K562 (cell line): ENCODE measurements at regions not wholly inside any gene's neighbourhood (a gene's known extent, or its start where the extent isn't known, plus 50 kb on each side); places are given as distances from the start of the nearest gene placed in this dataset.

ENCODE experiments used
- DPF2 ChIP-seq: fragments of 450-650 bp; IDR thresholded peaks from 2 replicates; pipeline ENCODE4 v1.6.1; 2016
- EZH2 ChIP-seq: IDR thresholded peaks from 2 replicates; pipeline ENCODE4 v1.6.1; 2012; ENCODE audit warnings: low read depth, mild to moderate bottlenecking, inconsistent platforms, low read length, borderline replicate concordance
- FOXP1 ChIP-seq: sonication (generic); formaldehyde crosslinking; IDR thresholded peaks from 2 replicates; pipeline ENCODE4 v1.8.0; 2022; ENCODE audit warnings: mild to moderate bottlenecking, missing genetic modification reagents
- MAFK ChIP-seq: IDR thresholded peaks from 2 replicates; pipeline ENCODE4 v1.6.1; 2011; ENCODE audit warnings: low read length, improper control_type of control experiment
- NFATC3 ChIP-seq: fragments of 450-650 bp; IDR thresholded peaks from 2 replicates; pipeline ENCODE4 v1.6.1; 2017; ENCODE audit warnings: mild to moderate bottlenecking
- POLR2A ChIP-seq: fragments of 450-650 bp; conservative IDR thresholded peaks from 2 replicates; pipeline ENCODE4 v1.6.1; 2016
- SMAD1 ChIP-seq: fragments of 150-350 bp; IDR thresholded peaks from 2 replicates; pipeline ENCODE4 v1.6.1; 2014; ENCODE audit warnings: low read length, low read depth; ENCODE audit not compliant: partially characterized antibody
- TEAD4 ChIP-seq, 2 experiments: sonication (generic) in 1 of 2; formaldehyde crosslinking in 1 of 2; IDR thresholded peaks; 2 replicates each; pipeline versions ENCODE4 v1.6.1 to v1.8.0; 2012 to 2022; ENCODE audit warnings: borderline replicate concordance in 1 of 2, inconsistent platforms in 1 of 2, low read length in 1 of 2, mild to moderate bottlenecking in 1 of 2, missing genetic modification reagents in 1 of 2
- ZNF274 ChIP-seq: IDR thresholded peaks from 2 replicates; pipeline ENCODE4 v1.6.1; 2011; ENCODE audit warnings: low read depth, mild to moderate bottlenecking, low read length, moderate library complexity, borderline replicate concordance
- TF ChIP-seq, protein P1 (sequence below), 3 experiments: IDR thresholded peaks in 2 of 3; conservative IDR thresholded peaks in 1 of 3; 2 replicates each; pipeline ENCODE4 v1.5.1; 2011 to 2012; ENCODE audit warnings: low read length in 3 of 3, mild to moderate bottlenecking in 3 of 3, control low read depth in 2 of 3, improper control_type of control experiment in 1 of 3, inconsistent platforms in 1 of 3, low read depth in 1 of 3, mixed read lengths in 1 of 3, moderate library complexity in 1 of 3; ENCODE audit not compliant: insufficient read depth in 2 of 3
- TF ChIP-seq, protein P2 (sequence below), 2 experiments: fragments of 450-650 bp; formaldehyde crosslinking in 1 of 2; IDR thresholded peaks; 2 replicates each; pipeline versions ENCODE4 v1.4.0 to v1.6.1; 2014 to 2020; ENCODE audit warnings: mild to moderate bottlenecking in 2 of 2, borderline replicate concordance in 1 of 2, low read depth in 1 of 2
- TF ChIP-seq, protein P3 (sequence below): fragments of 250-450 bp; sonication (Bioruptor Pico); IDR thresholded peaks from 2 replicates; pipeline ENCODE4 v1.5.0; 2020; ENCODE audit warnings: mild to moderate bottlenecking, borderline replicate concordance

DNA sequence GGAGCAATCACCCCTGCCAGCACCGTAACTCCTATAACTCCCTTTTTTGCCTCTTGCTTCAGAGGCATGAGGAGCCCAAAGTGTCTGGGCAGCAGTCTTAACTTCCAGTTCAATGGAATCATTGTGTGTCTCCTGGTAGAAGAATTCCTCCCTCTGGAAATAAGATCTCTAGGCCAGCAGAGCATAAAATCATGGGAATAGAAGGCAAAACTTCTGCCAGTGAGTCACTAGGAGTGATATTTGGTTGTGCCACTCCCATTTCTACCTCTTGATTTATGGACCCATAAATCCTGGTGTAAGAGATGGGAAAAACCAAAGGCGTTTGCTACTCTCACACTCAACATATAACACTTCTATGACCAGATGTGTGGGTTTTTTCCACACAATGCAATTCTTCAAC, 104.9 kb upstream of the FAM180A start:
- TF ChIP-seq FOXP1 = no peak
- TF ChIP-seq EZH2 = no peak
- TF ChIP-seq, protein P1, sequence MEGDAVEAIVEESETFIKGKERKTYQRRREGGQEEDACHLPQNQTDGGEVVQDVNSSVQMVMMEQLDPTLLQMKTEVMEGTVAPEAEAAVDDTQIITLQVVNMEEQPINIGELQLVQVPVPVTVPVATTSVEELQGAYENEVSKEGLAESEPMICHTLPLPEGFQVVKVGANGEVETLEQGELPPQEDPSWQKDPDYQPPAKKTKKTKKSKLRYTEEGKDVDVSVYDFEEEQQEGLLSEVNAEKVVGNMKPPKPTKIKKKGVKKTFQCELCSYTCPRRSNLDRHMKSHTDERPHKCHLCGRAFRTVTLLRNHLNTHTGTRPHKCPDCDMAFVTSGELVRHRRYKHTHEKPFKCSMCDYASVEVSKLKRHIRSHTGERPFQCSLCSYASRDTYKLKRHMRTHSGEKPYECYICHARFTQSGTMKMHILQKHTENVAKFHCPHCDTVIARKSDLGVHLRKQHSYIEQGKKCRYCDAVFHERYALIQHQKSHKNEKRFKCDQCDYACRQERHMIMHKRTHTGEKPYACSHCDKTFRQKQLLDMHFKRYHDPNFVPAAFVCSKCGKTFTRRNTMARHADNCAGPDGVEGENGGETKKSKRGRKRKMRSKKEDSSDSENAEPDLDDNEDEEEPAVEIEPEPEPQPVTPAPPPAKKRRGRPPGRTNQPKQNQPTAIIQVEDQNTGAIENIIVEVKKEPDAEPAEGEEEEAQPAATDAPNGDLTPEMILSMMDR (IDR thresholded peaks at IDR 0.05 in 2 of 3, conservative IDR thresholded peaks at IDR 0.05 in 1 of 3; ENCODE audit: insufficient read depth in 2 of 3, low read depth in 1 of 3, low read length in 3 of 3) = no peak
- no peak for TF ChIP-seq SMAD1
- no peak for TF ChIP-seq MAFK
- TF ChIP-seq DPF2 = no peak
- TF ChIP-seq TEAD4 (IDR thresholded peaks at IDR 0.05; ENCODE audit: low read length) = no peak
- TF ChIP-seq TEAD4 (CRISPR knock-in tag; IDR thresholded peaks at IDR 0.05; ENCODE audit: borderline replicate concordance) = no peak
- TF ChIP-seq, protein P2, sequence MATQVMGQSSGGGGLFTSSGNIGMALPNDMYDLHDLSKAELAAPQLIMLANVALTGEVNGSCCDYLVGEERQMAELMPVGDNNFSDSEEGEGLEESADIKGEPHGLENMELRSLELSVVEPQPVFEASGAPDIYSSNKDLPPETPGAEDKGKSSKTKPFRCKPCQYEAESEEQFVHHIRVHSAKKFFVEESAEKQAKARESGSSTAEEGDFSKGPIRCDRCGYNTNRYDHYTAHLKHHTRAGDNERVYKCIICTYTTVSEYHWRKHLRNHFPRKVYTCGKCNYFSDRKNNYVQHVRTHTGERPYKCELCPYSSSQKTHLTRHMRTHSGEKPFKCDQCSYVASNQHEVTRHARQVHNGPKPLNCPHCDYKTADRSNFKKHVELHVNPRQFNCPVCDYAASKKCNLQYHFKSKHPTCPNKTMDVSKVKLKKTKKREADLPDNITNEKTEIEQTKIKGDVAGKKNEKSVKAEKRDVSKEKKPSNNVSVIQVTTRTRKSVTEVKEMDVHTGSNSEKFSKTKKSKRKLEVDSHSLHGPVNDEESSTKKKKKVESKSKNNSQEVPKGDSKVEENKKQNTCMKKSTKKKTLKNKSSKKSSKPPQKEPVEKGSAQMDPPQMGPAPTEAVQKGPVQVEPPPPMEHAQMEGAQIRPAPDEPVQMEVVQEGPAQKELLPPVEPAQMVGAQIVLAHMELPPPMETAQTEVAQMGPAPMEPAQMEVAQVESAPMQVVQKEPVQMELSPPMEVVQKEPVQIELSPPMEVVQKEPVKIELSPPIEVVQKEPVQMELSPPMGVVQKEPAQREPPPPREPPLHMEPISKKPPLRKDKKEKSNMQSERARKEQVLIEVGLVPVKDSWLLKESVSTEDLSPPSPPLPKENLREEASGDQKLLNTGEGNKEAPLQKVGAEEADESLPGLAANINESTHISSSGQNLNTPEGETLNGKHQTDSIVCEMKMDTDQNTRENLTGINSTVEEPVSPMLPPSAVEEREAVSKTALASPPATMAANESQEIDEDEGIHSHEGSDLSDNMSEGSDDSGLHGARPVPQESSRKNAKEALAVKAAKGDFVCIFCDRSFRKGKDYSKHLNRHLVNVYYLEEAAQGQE (IDR thresholded peaks at IDR 0.05; ENCODE audit: borderline replicate concordance) = no peak
- TF ChIP-seq, protein P2 (CRISPR knock-in tag; IDR thresholded peaks at IDR 0.05; ENCODE audit: low read depth) = no peak
- no peak for TF ChIP-seq POLR2A
- no peak for TF ChIP-seq NFATC3
- TF ChIP-seq, protein P3, sequence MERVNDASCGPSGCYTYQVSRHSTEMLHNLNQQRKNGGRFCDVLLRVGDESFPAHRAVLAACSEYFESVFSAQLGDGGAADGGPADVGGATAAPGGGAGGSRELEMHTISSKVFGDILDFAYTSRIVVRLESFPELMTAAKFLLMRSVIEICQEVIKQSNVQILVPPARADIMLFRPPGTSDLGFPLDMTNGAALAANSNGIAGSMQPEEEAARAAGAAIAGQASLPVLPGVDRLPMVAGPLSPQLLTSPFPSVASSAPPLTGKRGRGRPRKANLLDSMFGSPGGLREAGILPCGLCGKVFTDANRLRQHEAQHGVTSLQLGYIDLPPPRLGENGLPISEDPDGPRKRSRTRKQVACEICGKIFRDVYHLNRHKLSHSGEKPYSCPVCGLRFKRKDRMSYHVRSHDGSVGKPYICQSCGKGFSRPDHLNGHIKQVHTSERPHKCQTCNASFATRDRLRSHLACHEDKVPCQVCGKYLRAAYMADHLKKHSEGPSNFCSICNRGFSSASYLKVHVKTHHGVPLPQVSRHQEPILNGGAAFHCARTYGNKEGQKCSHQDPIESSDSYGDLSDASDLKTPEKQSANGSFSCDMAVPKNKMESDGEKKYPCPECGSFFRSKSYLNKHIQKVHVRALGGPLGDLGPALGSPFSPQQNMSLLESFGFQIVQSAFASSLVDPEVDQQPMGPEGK (CRISPR knock-in tag) = no peak
- TF ChIP-seq ZNF274 = no peak
